ENCODE measurements at regions not wholly inside any gene's neighbourhood (a gene's known extent, or its start where the extent isn't known, plus 50 kb on each side); places are given as distances from the start of the nearest gene placed in this dataset.

GRCh38 chr2:82476094-82476493, 1983.0 kb downstream of the SUCLG1 start:
- TF ChIP-seq CTCF (IDR thresholded peaks at IDR 0.05; ENCODE audit: poor library complexity, severe bottlenecking), result no peak
- Histone ChIP-seq H3K9me3 (ENCODE audit: severe bottlenecking) (no peaks in the 10 kb centered on the region), H3K4me1 (ENCODE audit: insufficient read depth, poor library complexity, severe bottlenecking) (no peaks in the 10 kb centered on the region), H3K27me3 (ENCODE audit: insufficient read depth, poor library complexity, severe bottlenecking) (no peaks in the 10 kb centered on the region), H3K36me3 (ENCODE audit: low read depth) (no peaks in the 10 kb centered on the region), H3K27ac (ENCODE audit: poor library complexity, severe bottlenecking) (no peak overlapping the region), H3K4me3 (ENCODE audit: severe bottlenecking) (no peak overlapping the region)
- ATAC-seq (ENCODE audit: low read depth) (no peak), DNase-seq (ENCODE audit: low spot score) (no peak)

GRCh38 chr2:82428251-82428650, 2030.8 kb downstream of the SUCLG1 start:
- Histone ChIP-seq H3K27ac (ENCODE audit: poor library complexity, severe bottlenecking) (no peak overlapping the region), H3K27me3 (ENCODE audit: insufficient read depth, poor library complexity, severe bottlenecking) (no peaks in the 10 kb centered on the region), H3K4me1 (ENCODE audit: insufficient read depth, poor library complexity, severe bottlenecking) (no peaks in the 10 kb centered on the region), H3K4me3 (ENCODE audit: severe bottlenecking) (no peak overlapping the region), H3K36me3 (ENCODE audit: low read depth) (no peaks in the 10 kb centered on the region), H3K9me3 (ENCODE audit: severe bottlenecking) (no peaks in the 10 kb centered on the region)
- no peak for TF ChIP-seq CTCF (IDR thresholded peaks at IDR 0.05; ENCODE audit: poor library complexity, severe bottlenecking)
- ATAC-seq (ENCODE audit: low read depth) (no peak), DNase-seq (ENCODE audit: low spot score) (no peak)

GRCh38 chr2:82412021-82412420, 2047.1 kb downstream of the SUCLG1 start:
- H3K27ac ChIP-seq (ENCODE audit: poor library complexity, severe bottlenecking), result no peak overlapping the region
- ATAC-seq (ENCODE audit: low read depth) (no peak), DNase-seq (ENCODE audit: low spot score) (no peak)
- H3K36me3 ChIP-seq (ENCODE audit: low read depth), result no peaks in the 10 kb centered on the region
- TF ChIP-seq CTCF (IDR thresholded peaks at IDR 0.05; ENCODE audit: poor library complexity, severe bottlenecking), result no peak
- no peaks in the 10 kb centered on the region for H3K9me3 ChIP-seq (ENCODE audit: severe bottlenecking)
- no peak overlapping the region for H3K4me3 ChIP-seq (ENCODE audit: severe bottlenecking)
- H3K27me3 ChIP-seq (ENCODE audit: insufficient read depth, poor library complexity, severe bottlenecking), result peaks cover 10% of the 10 kb centered on the region
- H3K4me1 ChIP-seq (ENCODE audit: insufficient read depth, poor library complexity, severe bottlenecking), result no peaks in the 10 kb centered on the region

GRCh38 chr2:82411071-82411470, 2048.0 kb downstream of the SUCLG1 start:
- no peak for TF ChIP-seq CTCF (IDR thresholded peaks at IDR 0.05; ENCODE audit: poor library complexity, severe bottlenecking)
- Histone ChIP-seq H3K36me3 (ENCODE audit: low read depth) (no peaks in the 10 kb centered on the region), H3K9me3 (ENCODE audit: severe bottlenecking) (no peaks in the 10 kb centered on the region), H3K4me1 (ENCODE audit: insufficient read depth, poor library complexity, severe bottlenecking) (no peaks in the 10 kb centered on the region), H3K27ac (ENCODE audit: poor library complexity, severe bottlenecking) (no peak overlapping the region), H3K4me3 (ENCODE audit: severe bottlenecking) (no peak overlapping the region), H3K27me3 (ENCODE audit: insufficient read depth, poor library complexity, severe bottlenecking) (peaks cover 10% of the 10 kb centered on the region)
- DNase-seq (ENCODE audit: low spot score) (no peak), ATAC-seq (ENCODE audit: low read depth) (no peak)

GRCh38 chr2:82395531-82395930, 2063.5 kb downstream of the SUCLG1 start:
- H3K4me1 ChIP-seq (ENCODE audit: insufficient read depth, poor library complexity, severe bottlenecking), result no peaks in the 10 kb centered on the region
- ATAC-seq (ENCODE audit: low read depth) (no peak), DNase-seq (ENCODE audit: low spot score) (no peak)

More at GRCh38 chr2:82395531-82395930, 2063.5 kb downstream of the SUCLG1 start:
- Histone ChIP-seq H3K36me3 (ENCODE audit: low read depth) (no peaks in the 10 kb centered on the region), H3K9me3 (ENCODE audit: severe bottlenecking) (no peaks in the 10 kb centered on the region), H3K27me3 (ENCODE audit: insufficient read depth, poor library complexity, severe bottlenecking) (no peaks in the 10 kb centered on the region), H3K27ac (ENCODE audit: poor library complexity, severe bottlenecking) (no peak overlapping the region), H3K4me3 (ENCODE audit: severe bottlenecking) (no peak overlapping the region)
- TF ChIP-seq CTCF (IDR thresholded peaks at IDR 0.05; ENCODE audit: poor library complexity, severe bottlenecking), result no peak

All from RWPE2 (cell line).